Fibroblast of lung (primary cell): ENCODE measurements at regions not wholly inside any gene's neighbourhood (a gene's known extent, or its start where the extent isn't known, plus 50 kb on each side); places are given as distances from the start of the nearest gene placed in this dataset.

ENCODE experiments used
- DNase-seq, 2 donors: peaks; one replicate each; pipeline versions ENCODE4 v3.0.0 to v3.0.0-alpha.2; 2010; ENCODE audit warnings: low read depth in 2 of 2
- H2AFZ ChIP-seq: 2 replicates; pipeline ENCODE4 v1.5.1; 2012; ENCODE audit warnings: low read length, control low read depth, inconsistent platforms
- H3K27ac ChIP-seq: 2 replicates; pipeline ENCODE4 v1.5.1; 2011; ENCODE audit warnings: low read length, control low read depth; ENCODE audit not compliant: insufficient read depth
- H3K27me3 ChIP-seq: 2 replicates; pipeline ENCODE4 v1.5.1; 2011; ENCODE audit warnings: mild to moderate bottlenecking, low read length; ENCODE audit not compliant: control insufficient read depth, insufficient read depth
- H3K36me3 ChIP-seq: 2 replicates; pipeline ENCODE4 v1.5.1; 2011; ENCODE audit warnings: low read length; ENCODE audit not compliant: control insufficient read depth, insufficient read depth
- H3K4me1 ChIP-seq: 2 replicates; pipeline ENCODE4 v1.5.1; 2011; ENCODE audit warnings: low read length; ENCODE audit not compliant: control insufficient read depth, insufficient read depth; ENCODE audit errors: extremely low read depth
- H3K4me2 ChIP-seq: 2 replicates; pipeline ENCODE4 v1.5.1; 2011; ENCODE audit warnings: low read length, control low read depth; ENCODE audit not compliant: insufficient read depth; ENCODE audit errors: extremely low read depth
- H3K4me3 ChIP-seq, 4 experiments: fragments of 200-600 bp in 1 of 4; sonication (generic) in 1 of 4; replicated peaks in 1 of 4; 2 replicates each; pipeline ENCODE4 v1.5.1; 2011 to 2016; ENCODE audit warnings: low read length in 4 of 4, low read depth in 3 of 4, mild to moderate bottlenecking in 3 of 4, control low read depth in 2 of 4, inconsistent platforms in 1 of 4, mixed read lengths in 1 of 4; ENCODE audit not compliant: insufficient read depth in 1 of 4; ENCODE audit errors: control extremely low read depth in 1 of 4
- H3K79me2 ChIP-seq: 2 replicates; pipeline ENCODE4 v1.5.1; 2012; ENCODE audit warnings: mild to moderate bottlenecking, low read length, inconsistent platforms; ENCODE audit not compliant: control insufficient read depth, insufficient read depth
- H3K9ac ChIP-seq: 2 replicates; pipeline ENCODE4 v1.5.1; 2011; ENCODE audit warnings: mild to moderate bottlenecking, low read length, control low read depth; ENCODE audit not compliant: insufficient read depth
- H3K9me3 ChIP-seq: 2 replicates; pipeline ENCODE4 v1.5.1; 2012; ENCODE audit warnings: low read depth, low read length; ENCODE audit not compliant: control insufficient read depth, insufficient read depth
- H4K20me1 ChIP-seq: 2 replicates; pipeline ENCODE4 v1.5.1; 2011; ENCODE audit warnings: low read length; ENCODE audit not compliant: control insufficient read depth, insufficient read depth; ENCODE audit errors: extremely low read depth
- CTCF ChIP-seq, 2 donors: IDR thresholded peaks in 1 of 2; conservative IDR thresholded peaks in 1 of 2; 1 replicate in 1 of 2; 2 replicates in 1 of 2; pipeline ENCODE4 v1.5.1; 2011 to 2012; ENCODE audit warnings: low read length in 2 of 2, control low read depth in 1 of 2, inconsistent platforms in 1 of 2, low read depth in 1 of 2, mild to moderate bottlenecking in 1 of 2
- EZH2 ChIP-seq: IDR thresholded peaks from 2 replicates; pipeline ENCODE4 v1.5.1; 2012; ENCODE audit warnings: low read length, control low read depth, mild to moderate bottlenecking; ENCODE audit errors: missing control alignments

DNA sequence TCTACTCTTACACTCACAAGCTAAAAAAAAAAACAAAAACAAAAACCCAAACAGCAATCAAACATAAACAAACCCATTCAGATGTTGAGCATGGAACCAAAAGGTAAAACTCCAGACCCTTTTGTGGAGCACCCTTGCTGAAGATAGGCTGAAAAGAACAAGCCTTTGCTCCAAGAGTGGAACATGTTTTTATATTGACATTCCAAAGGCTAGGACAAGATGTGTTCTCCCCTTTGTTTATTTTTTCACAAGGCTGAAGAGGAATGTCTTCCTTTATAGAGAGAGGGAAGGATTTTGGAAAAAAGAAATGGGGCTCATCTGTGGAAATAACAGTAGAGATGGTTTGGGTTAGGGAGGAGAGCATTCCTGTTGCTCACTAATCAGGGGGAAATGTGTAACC, 87.2 kb upstream of the ELMO1 start:
- H3K79me2 ChIP-seq = no peaks in the 10 kb centered on the region
- H3K4me3 ChIP-seq = no peak overlapping the region
- no peaks in the 10 kb centered on the region for H3K36me3 ChIP-seq
- no peak overlapping the region for H2AFZ ChIP-seq
- no peak overlapping the region for H3K9ac ChIP-seq
- TF ChIP-seq CTCF (conservative IDR thresholded peaks at IDR 0.05 in 1 of 2, IDR thresholded peaks at IDR 0.05 in 1 of 2; ENCODE audit: low read depth in 1 of 2, low read length in 2 of 2) (no peak), EZH2 (no peak)
- no peaks in the 10 kb centered on the region for H3K27me3 ChIP-seq
- H3K4me1 ChIP-seq = no peaks in the 10 kb centered on the region
- no peak overlapping the region for H3K4me2 ChIP-seq
- no peak overlapping the region for H3K27ac ChIP-seq
- H3K9me3 ChIP-seq = no peaks in the 10 kb centered on the region
- no peaks in the 10 kb centered on the region for H4K20me1 ChIP-seq
- no peak for DNase-seq

- Histone ChIP-seq H3K4me1 (no peaks in the 10 kb centered on the region), H4K20me1 (no peaks in the 10 kb centered on the region), H3K4me3 (no peak overlapping the region), H3K9me3 (no peaks in the 10 kb centered on the region), H3K36me3 (no peaks in the 10 kb centered on the region), H3K27ac (no peak overlapping the region), H3K27me3 (no peaks in the 10 kb centered on the region), H3K9ac (no peak overlapping the region), H2AFZ (no peak overlapping the region), H3K79me2 (no peaks in the 10 kb centered on the region), H3K4me2 (no peak overlapping the region)
- no peak for DNase-seq
- no peak for TF ChIP-seq EZH2
- no peak for TF ChIP-seq CTCF (conservative IDR thresholded peaks at IDR 0.05 in 1 of 2, IDR thresholded peaks at IDR 0.05 in 1 of 2; ENCODE audit: low read depth in 1 of 2, low read length in 2 of 2)
Measured at GRCh38 chr7:37536706-37537105, 88.0 kb upstream of the ELMO1 start.

DNA sequence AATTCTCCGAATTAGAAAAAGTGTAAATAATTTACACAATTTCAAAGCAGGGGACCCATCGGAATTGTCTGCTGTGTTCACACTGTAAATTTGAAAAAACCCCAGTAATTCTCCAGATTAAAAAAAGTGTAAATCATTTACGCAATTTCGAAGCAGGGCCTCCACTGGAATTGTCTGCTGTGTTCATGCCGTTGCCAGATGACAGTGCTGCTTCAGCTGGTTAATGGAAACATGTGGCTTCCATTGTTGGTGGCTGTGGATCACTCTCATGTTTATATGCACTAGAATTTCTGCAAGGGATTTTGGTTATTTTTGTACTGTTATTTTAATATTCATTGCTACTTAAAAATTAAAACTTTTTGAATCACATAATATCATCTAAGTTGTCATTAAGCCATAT, 88.8 kb upstream of the ELMO1 start:
- Histone ChIP-seq H3K79me2 (no peaks in the 10 kb centered on the region), H2AFZ (no peak overlapping the region), H3K9me3 (no peaks in the 10 kb centered on the region), H3K4me1 (no peaks in the 10 kb centered on the region), H3K4me3 (no peak overlapping the region), H3K27me3 (no peaks in the 10 kb centered on the region), H4K20me1 (no peaks in the 10 kb centered on the region), H3K27ac (no peak overlapping the region), H3K4me2 (no peak overlapping the region), H3K9ac (no peak overlapping the region), H3K36me3 (no peaks in the 10 kb centered on the region)
- DNase-seq = no peak
- TF ChIP-seq EZH2 (no peak), CTCF (conservative IDR thresholded peaks at IDR 0.05 in 1 of 2, IDR thresholded peaks at IDR 0.05 in 1 of 2; ENCODE audit: low read depth in 1 of 2, low read length in 2 of 2) (no peak)
